C1 segment of cervical spinal cord (tissue), 14 donors: ENCODE measurements at regions not wholly inside any gene's neighbourhood (a gene's known extent, or its start where the extent isn't known, plus 50 kb on each side); places are given as distances from the start of the nearest gene placed in this dataset.
A peak's percentile ranks its signal among the peaks of the same experiment; 100 is the strongest.

Source experiments
- DNase-seq, 14 donors: peaks; one replicate each; lab custom pipeline; 2025; lab: John Stamatoyannopoulos, UW

- DNase-seq = peak in 1 of 14 donors; percentile 9
These were observed 648.3 kb upstream of the CFAP20DC start for GRCh38 chr3:59698091-59698490.

- no peak for DNase-seq
These were observed 647.0 kb upstream of the CFAP20DC start for GRCh38 chr3:59696783-59697182.

GRCh38 chr3:59695860-59696259 lies 646.0 kb upstream of the CFAP20DC start:
- DNase-seq = no peak

GRCh38 chr3:59692117-59692516 lies 642.3 kb upstream of the CFAP20DC start:
- DNase-seq = no peak

- peak in 1 of 14 donors; percentile 11 for DNase-seq
These were observed 641.1 kb upstream of the CFAP20DC start for GRCh38 chr3:59690886-59691285.

GRCh38 chr3:59688636-59689035 lies 638.8 kb upstream of the CFAP20DC start:
- no peak for DNase-seq

- no peak for DNase-seq
These were observed 635.6 kb upstream of the CFAP20DC start for GRCh38 chr3:59685432-59685831.

- no peak for DNase-seq
These were observed 634.9 kb upstream of the CFAP20DC start for GRCh38 chr3:59684766-59685165.

GRCh38 chr3:59680919-59681318 lies 631.1 kb upstream of the CFAP20DC start:
- no peak for DNase-seq

- no peak for DNase-seq
These were observed 628.2 kb upstream of the CFAP20DC start for GRCh38 chr3:59677747-59678702.

- DNase-seq = no peak
These were observed 625.7 kb upstream of the CFAP20DC start for GRCh38 chr3:59675495-59675894.

GRCh38 chr3:59663076-59663850 lies 613.4 kb upstream of the CFAP20DC start:
- DNase-seq = no peak

- no peak for DNase-seq
These were observed 611.2 kb upstream of the CFAP20DC start for GRCh38 chr3:59660852-59661625.

GRCh38 chr3:59660376-59660775 lies 610.6 kb upstream of the CFAP20DC start:
- no peak for DNase-seq

- DNase-seq = no peak
These were observed 609.9 kb upstream of the CFAP20DC start for GRCh38 chr3:59659755-59660154.

- no peak for DNase-seq
These were observed 609.0 kb upstream of the CFAP20DC start for GRCh38 chr3:59658866-59659265.

GRCh38 chr3:59658274-59658673 lies 608.4 kb upstream of the CFAP20DC start:
- DNase-seq = no peak

GRCh38 chr3:59655418-59656015 lies 605.7 kb upstream of the CFAP20DC start:
- no peak for DNase-seq

- DNase-seq = no peak
These were observed 604.9 kb upstream of the CFAP20DC start for GRCh38 chr3:59654480-59655417.

- DNase-seq = no peak
These were observed 604.3 kb upstream of the CFAP20DC start for GRCh38 chr3:59654123-59654479.
